CD14-positive monocyte (primary cell): ENCODE measurements at regions not wholly inside any gene's neighbourhood (a gene's known extent, or its start where the extent isn't known, plus 50 kb on each side); places are given as distances from the start of the nearest gene placed in this dataset.
"Not testable (repeated sequence)": the region's sequence is repeated elsewhere in the genome, so short reads cannot be mapped to it uniquely, and the experiment has no call there.

Experiments
- DNase-seq, 3 donors: peaks; one replicate each; pipeline ENCODE4 v3.0.0-alpha.2; 2011 to 2022
- H2AFZ ChIP-seq: 2 replicates; pipeline ENCODE4 v1.6.0; 2012; ENCODE audit warnings: mild to moderate bottlenecking, low read depth, low read length, inconsistent platforms; ENCODE audit not compliant: insufficient read depth, poor library complexity, severe bottlenecking
- H3K27ac ChIP-seq, 2 donors: 1 replicate in 1 of 2; 2 replicates in 1 of 2; pipeline ENCODE4 v1.5.1; 2012 to 2013; ENCODE audit warnings: low read length in 2 of 2, control low read depth in 1 of 2, inconsistent platforms in 1 of 2, low read depth in 1 of 2, mild to moderate bottlenecking in 1 of 2
- H3K27me3 ChIP-seq, 2 donors: one replicate each; pipeline versions ENCODE4 v1.6.0 to v1.6.1; 2011 to 2013; ENCODE audit warnings: low read length in 2 of 2; ENCODE audit not compliant: control insufficient read depth in 2 of 2, insufficient read depth in 2 of 2
- H3K36me3 ChIP-seq, 2 donors: replicated peaks in 1 of 2; 1 replicate in 1 of 2; 2 replicates in 1 of 2; pipeline versions ENCODE4 v1.5.1 to v1.6.1; 2012 to 2013; ENCODE audit warnings: low read length in 2 of 2, control low read depth in 1 of 2, inconsistent platforms in 1 of 2, mild to moderate bottlenecking in 1 of 2; ENCODE audit not compliant: insufficient read depth in 2 of 2, control insufficient read depth in 1 of 2
- H3K4me1 ChIP-seq, 2 donors: 1 replicate in 1 of 2; 2 replicates in 1 of 2; pipeline versions ENCODE4 v1.5.1 to v1.6.1; 2012 to 2013; ENCODE audit warnings: low read length in 2 of 2, control low read depth in 1 of 2, inconsistent platforms in 1 of 2, mild to moderate bottlenecking in 1 of 2, moderate library complexity in 1 of 2; ENCODE audit not compliant: insufficient read depth in 2 of 2, control insufficient read depth in 1 of 2
- H3K4me2 ChIP-seq: replicated peaks from 2 replicates; pipeline ENCODE3; 2012; ENCODE audit warnings: low read length, moderate library complexity, mild to moderate bottlenecking; ENCODE audit not compliant: poor library complexity, severe bottlenecking; ENCODE audit errors: extremely low read depth
- H3K4me3 ChIP-seq, 3 experiments: fragments of 200-600 bp in 1 of 3; sonication (generic) in 1 of 3; replicated peaks in 1 of 3; 1 replicate in 2 of 3; 2 replicates in 1 of 3; pipeline ENCODE4 v1.5.1; 2011 to 2013; ENCODE audit warnings: low read length in 3 of 3, mild to moderate bottlenecking in 3 of 3, control low read depth in 2 of 3, low read depth in 2 of 3, inconsistent platforms in 1 of 3, moderate library complexity in 1 of 3
- H3K79me2 ChIP-seq: 2 replicates; pipeline ENCODE4 v1.6.0; 2012; ENCODE audit warnings: mild to moderate bottlenecking, control low read depth, inconsistent platforms, low read length, moderate library complexity; ENCODE audit not compliant: insufficient read depth
- H3K9ac ChIP-seq: 2 replicates; pipeline ENCODE4 v1.6.0; 2017; ENCODE audit warnings: low read length, mild to moderate bottlenecking; ENCODE audit not compliant: insufficient read depth, poor library complexity, severe bottlenecking
- H3K9me3 ChIP-seq, 2 donors: replicated peaks in 1 of 2; 1 replicate in 1 of 2; 2 replicates in 1 of 2; pipeline versions ENCODE4 v1.5.1 to v1.6.1; 2012 to 2013; ENCODE audit warnings: low read length in 2 of 2, control low read depth in 1 of 2; ENCODE audit not compliant: control insufficient read depth in 1 of 2, insufficient read depth in 1 of 2
- H4K20me1 ChIP-seq: 2 replicates; pipeline ENCODE4 v1.6.0; 2012; ENCODE audit warnings: mild to moderate bottlenecking, low read length, control low read depth, moderate library complexity; ENCODE audit not compliant: insufficient read depth
- H3K27ac Mint-ChIP-seq, 7 donors: one replicate each; pipeline ENCODE4 v1.8.0; 2020; ENCODE audit warnings: mild to moderate bottlenecking in 7 of 7, mixed read lengths in 7 of 7, moderate library complexity in 6 of 7, inconsistent platforms in 2 of 7
- H3K27me3 Mint-ChIP-seq, 3 donors: one replicate each; pipeline ENCODE4 v1.8.0; 2021 to 2022; ENCODE audit warnings: low read depth in 3 of 3, mild to moderate bottlenecking in 3 of 3, mixed read lengths in 3 of 3, moderate library complexity in 3 of 3, inconsistent platforms in 1 of 3
- H3K36me3 Mint-ChIP-seq, 2 donors: one replicate each; pipeline ENCODE4 v1.8.0; 2020; ENCODE audit warnings: mixed read lengths in 2 of 2, inconsistent platforms in 1 of 2, mild to moderate bottlenecking in 1 of 2
- H3K4me1 Mint-ChIP-seq: one replicate; pipeline ENCODE4 v1.8.0; 2020; ENCODE audit warnings: mild to moderate bottlenecking, mixed read lengths
- H3K4me3 Mint-ChIP-seq, 2 donors: one replicate each; pipeline ENCODE4 v1.8.0; 2020; ENCODE audit warnings: mild to moderate bottlenecking in 2 of 2, mixed read lengths in 2 of 2, moderate library complexity in 1 of 2
- H3K9me3 Mint-ChIP-seq, 7 donors: one replicate each; pipeline ENCODE4 v1.8.0; 2020 to 2022; ENCODE audit warnings: mixed read lengths in 7 of 7, mild to moderate bottlenecking in 6 of 7, moderate library complexity in 6 of 7, inconsistent platforms in 2 of 7
- WGBS: methylation state at CpG from one replicate; pipeline ENCODE4 v1.1.5; 2013; ENCODE audit warnings: missing lambda C conversion rate; ENCODE audit not compliant: insufficient coverage; 5-methylcytosine and 5-hydroxymethylcytosine counted together
- intact Hi-C, 2 donors: fragments of 100-400 bp; cut with micrococcal nuclease; formaldehyde crosslinking; loops; one replicate each; pipeline versions ENCODE4 v1.15.0 to v1.15.1; 2023

DNA sequence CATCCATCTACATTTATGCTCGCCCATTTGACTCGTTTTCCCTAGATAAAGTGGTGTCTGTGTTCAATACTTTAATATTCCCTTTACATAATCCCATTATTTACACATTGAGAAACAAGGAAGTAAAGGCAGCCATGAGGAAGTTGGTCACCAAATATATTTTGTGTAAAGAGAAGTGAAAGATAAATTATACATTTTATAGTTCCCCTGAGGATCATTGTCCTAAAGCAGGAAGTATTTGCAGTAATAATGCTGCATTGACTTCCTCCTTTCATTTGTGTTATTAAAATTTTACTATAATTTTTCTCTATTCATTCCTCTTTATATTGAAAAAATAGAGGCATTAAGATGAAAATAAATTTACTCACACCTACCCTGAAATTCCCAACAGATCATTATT lies 198.5 kb upstream of the POTEB3 start:
- H3K36me3 Mint-ChIP-seq, H3K9me3 Mint-ChIP-seq, H3K4me1 Mint-ChIP-seq, H3K4me1 ChIP-seq, H2AFZ ChIP-seq, H3K27ac ChIP-seq, H3K9ac ChIP-seq, H4K20me1 ChIP-seq, H3K79me2 ChIP-seq, H3K9me3 ChIP-seq, H3K4me3 Mint-ChIP-seq, H3K4me3 ChIP-seq, H3K4me2 ChIP-seq, H3K27ac Mint-ChIP-seq, H3K36me3 ChIP-seq, intact Hi-C loops: not testable (repeated sequence)
- no CpG with 5 or more reads among the region's 2 CpGs for WGBS
- peaks cover 5 to 12% (median 9%) of the 10 kb centered on the region in 3 donors for H3K27me3 Mint-ChIP-seq
- peak in 1 of 3 donors; percentile 0 for DNase-seq
- H3K27me3 ChIP-seq: peaks cover 6 to 12% of the 10 kb centered on the region in 2 donors

DNA sequence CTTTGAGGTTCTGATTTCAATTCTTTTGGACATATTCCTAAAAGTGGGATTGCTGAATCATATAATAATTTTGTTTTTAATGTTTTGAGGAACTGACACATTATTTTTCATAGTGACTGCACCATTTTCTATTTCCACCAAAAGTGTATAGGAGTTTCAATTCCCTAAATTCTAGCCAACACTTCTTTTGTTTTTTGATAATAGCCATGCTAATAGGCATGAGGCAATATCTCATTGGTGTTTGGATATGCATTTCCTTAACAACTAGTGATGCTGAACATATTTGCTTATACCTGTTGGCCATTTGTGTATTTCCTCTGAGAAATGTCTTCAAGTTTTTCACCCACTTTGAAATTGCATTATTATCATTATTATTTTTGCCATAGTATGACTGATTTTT lies 186.4 kb upstream of the POTEB3 start:
- H3K27ac ChIP-seq, DNase-seq, H2AFZ ChIP-seq, H3K36me3 Mint-ChIP-seq, H3K4me1 Mint-ChIP-seq, H3K4me1 ChIP-seq, H3K9ac ChIP-seq, H3K4me3 ChIP-seq, H3K9me3 ChIP-seq, H3K79me2 ChIP-seq, H3K27me3 Mint-ChIP-seq, intact Hi-C loops, H3K4me2 ChIP-seq, H3K27me3 ChIP-seq, H3K27ac Mint-ChIP-seq, H3K9me3 Mint-ChIP-seq, H3K36me3 ChIP-seq, H4K20me1 ChIP-seq, H3K4me3 Mint-ChIP-seq: not testable (repeated sequence)

DNA sequence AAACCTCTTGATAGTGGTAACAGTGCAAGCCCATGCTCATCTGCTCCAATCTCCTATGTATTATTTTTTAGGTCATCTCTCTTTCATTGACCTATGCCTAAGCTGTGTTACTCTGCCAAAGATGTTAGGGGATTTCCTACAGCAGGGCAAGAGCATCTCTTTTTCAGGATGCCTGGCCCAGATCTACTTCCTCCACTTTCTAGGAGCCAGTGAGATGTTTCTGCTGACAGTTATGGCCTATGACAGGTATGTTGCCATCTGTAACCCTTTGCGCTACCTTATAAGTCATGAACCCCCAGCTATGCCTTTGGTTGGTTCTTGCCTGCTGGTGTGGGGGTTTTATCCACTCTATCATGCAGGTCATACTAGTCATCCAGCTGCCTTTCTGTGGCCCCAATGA lies 168.9 kb upstream of the POTEB3 start:
- H3K27me3 ChIP-seq, H3K4me2 ChIP-seq, H4K20me1 ChIP-seq, H3K4me1 ChIP-seq, H3K4me1 Mint-ChIP-seq, H3K27ac Mint-ChIP-seq, intact Hi-C loops, H3K36me3 Mint-ChIP-seq, H3K9me3 Mint-ChIP-seq, H3K4me3 ChIP-seq, DNase-seq, H3K36me3 ChIP-seq, H3K79me2 ChIP-seq, H3K9ac ChIP-seq, H3K27me3 Mint-ChIP-seq, H3K9me3 ChIP-seq, H3K27ac ChIP-seq, H2AFZ ChIP-seq, H3K4me3 Mint-ChIP-seq: not testable (repeated sequence)
- WGBS: no CpG with 5 or more reads among the region's 1 CpG

DNA sequence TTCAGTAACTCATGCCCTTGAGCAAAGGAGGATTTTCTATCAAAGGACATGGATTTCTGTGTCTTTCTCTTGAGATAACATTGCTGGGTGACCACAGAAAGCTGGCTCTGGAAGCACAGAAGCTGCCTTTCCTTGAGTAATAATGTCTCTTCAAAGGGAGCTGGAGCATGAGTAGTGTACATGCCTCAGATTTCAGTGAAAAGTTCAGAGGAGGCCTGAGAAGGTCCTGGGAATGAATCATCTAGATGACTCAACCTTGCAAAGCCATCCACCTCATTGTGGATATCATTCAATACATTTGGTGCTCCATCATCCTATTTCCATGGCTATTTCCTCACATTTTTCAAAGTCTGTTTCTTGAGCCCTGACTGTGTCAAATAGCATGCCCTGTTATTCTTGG lies 125.1 kb upstream of the POTEB3 start:
- DNase-seq, H3K4me3 ChIP-seq, H3K27ac Mint-ChIP-seq, H2AFZ ChIP-seq, H3K9me3 Mint-ChIP-seq, H3K4me2 ChIP-seq, H3K36me3 ChIP-seq, H3K27me3 Mint-ChIP-seq, intact Hi-C loops, H3K36me3 Mint-ChIP-seq, H3K9me3 ChIP-seq, H3K4me3 Mint-ChIP-seq, H3K27me3 ChIP-seq, H3K4me1 ChIP-seq, H4K20me1 ChIP-seq, H3K27ac ChIP-seq, H3K79me2 ChIP-seq, H3K4me1 Mint-ChIP-seq, H3K9ac ChIP-seq: not testable (repeated sequence)

DNA sequence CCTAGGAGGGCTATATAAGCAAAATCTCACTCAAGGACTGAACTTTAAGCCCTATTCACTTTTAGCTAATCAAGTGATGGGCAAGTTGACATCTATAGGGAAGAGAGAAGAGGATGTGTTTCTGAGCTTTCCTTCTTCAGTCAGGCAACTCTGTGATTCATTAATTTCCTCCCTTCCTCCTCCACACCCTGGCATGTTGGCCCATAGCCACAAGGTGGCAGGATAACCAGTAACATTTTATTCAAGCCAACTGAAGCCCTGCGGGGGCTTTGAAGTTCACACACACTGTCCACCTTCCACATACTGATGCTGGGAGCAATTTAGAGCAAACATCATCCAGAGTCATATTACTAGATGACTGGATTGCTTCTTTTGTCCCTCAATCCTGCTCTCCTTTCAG lies 111.5 kb upstream of the POTEB3 start:
- H4K20me1 ChIP-seq, H3K9ac ChIP-seq, H3K27me3 Mint-ChIP-seq, H3K4me3 ChIP-seq, H3K4me2 ChIP-seq, H3K79me2 ChIP-seq, H3K4me1 ChIP-seq, H2AFZ ChIP-seq, H3K27ac Mint-ChIP-seq, H3K27me3 ChIP-seq, H3K4me3 Mint-ChIP-seq, H3K36me3 ChIP-seq, intact Hi-C loops, DNase-seq, H3K27ac ChIP-seq, H3K4me1 Mint-ChIP-seq, H3K9me3 ChIP-seq, H3K9me3 Mint-ChIP-seq, H3K36me3 Mint-ChIP-seq: not testable (repeated sequence)
- no CpG with 5 or more reads among the region's 1 CpG for WGBS
